ENCODE measurements at regions not wholly inside any gene's neighbourhood (a gene's known extent, or its start where the extent isn't known, plus 50 kb on each side); places are given as distances from the start of the nearest gene placed in this dataset.

GRCh38 chr5:98110791-98111190 lies 662.7 kb upstream of the RGMB start:
- TF ChIP-seq POLR2AphosphoS5 (IDR thresholded peaks at IDR 0.05; ENCODE audit: insufficient read depth in 1 of 2, low read depth in 1 of 2) (no peak), CTCF (IDR thresholded peaks at IDR 0.05) (no peak), POLR2A (IDR thresholded peaks at IDR 0.05) (no peak)
